ENCODE measurements at regions not wholly inside any gene's neighbourhood (a gene's known extent, or its start where the extent isn't known, plus 50 kb on each side); places are given as distances from the start of the nearest gene placed in this dataset.

- TF ChIP-seq IKZF5 (CRISPR knock-in tag; IDR thresholded peaks at IDR 0.05), result no peak
- TF ChIP-seq ZNF543 (CRISPR knock-in tag; IDR thresholded peaks at IDR 0.05), result no peak
- TF ChIP-seq ZNF263 (CRISPR knock-in tag; IDR thresholded peaks at IDR 0.05), result no peak
Observed at GRCh38 chr2:236959876-236960275, 125.8 kb upstream of the COPS8 start (continued).

- FAIRE-seq (no peak), ATAC-seq (no peak), DNase-seq (ENCODE audit: low spot score) (no peak)
- BruUV-seq (replicated peaks), result no TSS peak
- intact Hi-C loops (cut with micrococcal nuclease; ENCODE audit: unreplicated experiment), result no loop called here
- Histone ChIP-seq H3K79me2 (ENCODE audit: insufficient read depth, low read length) (no peaks in the 10 kb centered on the region), H4K20me1 (ENCODE audit: insufficient read depth, low read length) (no peaks in the 10 kb centered on the region), H3K9me3 (ENCODE audit: low read length) (no peaks in the 10 kb centered on the region), H3K36me3 (replicated peaks in 1 of 2; ENCODE audit: control insufficient read depth in 1 of 2, insufficient read depth in 2 of 2, low read length in 2 of 2) (no peaks in the 10 kb centered on the region), H2AFZ (ENCODE audit: low read length) (no peak overlapping the region), H3K4me1 (ENCODE audit: insufficient read depth, low read length) (peaks cover 10% of the 10 kb centered on the region; the same call in 1 of the 2 replicates), H3K9ac (ENCODE audit: insufficient read depth, low read depth, low read length) (no peak overlapping the region), H3K27ac (ENCODE audit: extremely low read length, insufficient read depth, low read length) (no peak overlapping the region), H3K4me2 (ENCODE audit: low read depth, low read length) (no peak overlapping the region), H3K27me3 (ENCODE audit: control insufficient read depth in 1 of 2, insufficient read depth in 2 of 2, low read length in 2 of 2) (peaks cover 0 to 24% of the 10 kb centered on the region in 2 experiments; a peak in 3 of 5 replicates), H3K4me3 (replicated peaks in 1 of 3; ENCODE audit: insufficient read depth in 1 of 3, low read depth in 2 of 3, low read length in 3 of 3) (no peak overlapping the region)
- ChIA-PET POLR2A (no interaction called here), CTCF (ENCODE audit: low intra/inter-chr PET ratio, low total read pairs) (no interaction called here)
- in situ Hi-C loops (cut with HindIII; ENCODE audit: extremely low pct_ligation_motif_present, low pct_unique_long_range_greater_than_20kb), result no loop called here
- 64% methylated on average over 14 of the region's 14 CpGs for WGBS (ENCODE audit: low lambda C conversion rate)
- TF ChIP-seq SRY (CRISPR knock-in tag; IDR thresholded peaks at IDR 0.05) (no peak), ZNF407 (CRISPR knock-in tag; IDR thresholded peaks at IDR 0.05; ENCODE audit: not compliant biosample characterization) (no peak), MZF1 (CRISPR knock-in tag; IDR thresholded peaks at IDR 0.05; ENCODE audit: borderline replicate concordance) (no peak), HIC2 (CRISPR knock-in tag; IDR thresholded peaks at IDR 0.05; ENCODE audit: low read depth) (no peak), EZH2 (conservative IDR thresholded peaks at IDR 0.05; ENCODE audit: low read depth, low read length) (no peak), KDM6A (CRISPR knock-in tag; IDR thresholded peaks at IDR 0.05; ENCODE audit: low read depth) (no peak), ZNF879 (CRISPR knock-in tag; IDR thresholded peaks at IDR 0.05) (no peak), ZNF563 (CRISPR knock-in tag; IDR thresholded peaks at IDR 0.05) (no peak), ZNF749 (CRISPR knock-in tag; IDR thresholded peaks at IDR 0.05; ENCODE audit: borderline replicate concordance) (no peak), ZFP36L2 (CRISPR knock-in tag; IDR thresholded peaks at IDR 0.05) (no peak), ZNF34 (CRISPR knock-in tag; IDR thresholded peaks at IDR 0.05; ENCODE audit: borderline replicate concordance) (no peak)
Observed at GRCh38 chr2:236960531-236960930, 125.2 kb upstream of the COPS8 start.

All from HepG2 (cell line).